ENCODE measurements at regions not wholly inside any gene's neighbourhood (a gene's known extent, or its start where the extent isn't known, plus 50 kb on each side); places are given as distances from the start of the nearest gene placed in this dataset.

GRCh38 chr10:61001731-61002122 lies 57.7 kb upstream of the RHOBTB1 start:
- no peak for TF ChIP-seq TAF1 (IDR thresholded peaks at IDR 0.05; ENCODE audit: low read depth, low read length)
- TF ChIP-seq POLR2A (IDR thresholded peaks at IDR 0.05; ENCODE audit: low read depth, low read length), result no peak
- no peak for TF ChIP-seq PAX5 (IDR thresholded peaks at IDR 0.05; ENCODE audit: insufficient read depth, low read length, severe bottlenecking)
- no peak for TF ChIP-seq SPI1 (IDR thresholded peaks at IDR 0.05; ENCODE audit: low read depth, low read length)
- TF ChIP-seq POU2F2 (IDR thresholded peaks at IDR 0.05; ENCODE audit: low read depth, low read length), result no peak
- TF ChIP-seq POLR2AphosphoS5 (IDR thresholded peaks at IDR 0.05; ENCODE audit: low read depth, low read length), result no peak
- FAIRE-seq (no peak), DNase-seq (ENCODE audit: insufficient read length, low spot score) (no peak)

- no peak for FAIRE-seq
- no peak for TF ChIP-seq POLR2AphosphoS5 (IDR thresholded peaks at IDR 0.05; ENCODE audit: low read depth, low read length)
- no peak for TF ChIP-seq TAF1 (IDR thresholded peaks at IDR 0.05; ENCODE audit: low read depth, low read length)
- TF ChIP-seq POLR2A (IDR thresholded peaks at IDR 0.05; ENCODE audit: low read depth, low read length), result no peak
- TF ChIP-seq POU2F2 (IDR thresholded peaks at IDR 0.05; ENCODE audit: low read depth, low read length), result no peak
- TF ChIP-seq PAX5 (IDR thresholded peaks at IDR 0.05; ENCODE audit: insufficient read depth, low read length, severe bottlenecking), result no peak
- TF ChIP-seq SPI1 (IDR thresholded peaks at IDR 0.05; ENCODE audit: low read depth, low read length), result no peak
- DNase-seq (ENCODE audit: insufficient read length, low spot score), result peak; percentile 9
These were observed 57.1 kb upstream of the RHOBTB1 start for GRCh38 chr10:61000769-61001730.

GRCh38 chr10:60998932-60999331 lies 54.9 kb upstream of the RHOBTB1 start:
- DNase-seq (ENCODE audit: insufficient read length, low spot score), result no peak
- TF ChIP-seq TAF1 (IDR thresholded peaks at IDR 0.05; ENCODE audit: low read depth, low read length), result no peak
- TF ChIP-seq POU2F2 (IDR thresholded peaks at IDR 0.05; ENCODE audit: low read depth, low read length), result no peak
- no peak for TF ChIP-seq POLR2A (IDR thresholded peaks at IDR 0.05; ENCODE audit: low read depth, low read length)
- TF ChIP-seq SPI1 (IDR thresholded peaks at IDR 0.05; ENCODE audit: low read depth, low read length), result no peak
- no peak for TF ChIP-seq POLR2AphosphoS5 (IDR thresholded peaks at IDR 0.05; ENCODE audit: low read depth, low read length)
- TF ChIP-seq PAX5 (IDR thresholded peaks at IDR 0.05; ENCODE audit: insufficient read depth, low read length, severe bottlenecking), result no peak
- no peak for FAIRE-seq

GRCh38 chr10:60994128-60994527 lies 50.1 kb upstream of the RHOBTB1 start:
- no peak for DNase-seq (ENCODE audit: insufficient read length, low spot score)
- no peak for FAIRE-seq
- TF ChIP-seq SPI1 (IDR thresholded peaks at IDR 0.05; ENCODE audit: low read depth, low read length) (no peak), PAX5 (IDR thresholded peaks at IDR 0.05; ENCODE audit: insufficient read depth, low read length, severe bottlenecking) (no peak), TAF1 (IDR thresholded peaks at IDR 0.05; ENCODE audit: low read depth, low read length) (no peak), POLR2A (IDR thresholded peaks at IDR 0.05; ENCODE audit: low read depth, low read length) (no peak), POLR2AphosphoS5 (IDR thresholded peaks at IDR 0.05; ENCODE audit: low read depth, low read length) (no peak), POU2F2 (IDR thresholded peaks at IDR 0.05; ENCODE audit: low read depth, low read length) (no peak)
